Common myeloid progenitor, CD34-positive (primary cell): ENCODE measurements at regions not wholly inside any gene's neighbourhood (a gene's known extent, or its start where the extent isn't known, plus 50 kb on each side); places are given as distances from the start of the nearest gene placed in this dataset.

ENCODE experiments used
- CTCF ChIA-PET: fragments of 350-600 bp; sonication (Branson Sonifier 250); formaldehyde crosslinking; loops from one replicate; lab custom pipeline; 2021; ENCODE audit warnings: antibody characterized with exemption; lab: Charles Lee
- POLR2A ChIA-PET: fragments of 350-600 bp; sonication (Branson Sonifier 250); formaldehyde crosslinking; loops from one replicate; lab custom pipeline; 2021; ENCODE audit warnings: antibody characterized with exemption; lab: Charles Lee
- DNase-seq, 3 donors: peaks; one replicate each; pipeline versions ENCODE4 v3.0.0 to v3.0.0-alpha.2; 2013
- H3K27ac ChIP-seq, 2 experiments: 1 replicate in 1 of 2; 2 replicates in 1 of 2; pipeline ENCODE4 v1.7.0; 2013; ENCODE audit warnings: inconsistent platforms in 2 of 2, low read length in 2 of 2, mild to moderate bottlenecking in 2 of 2, low read depth in 1 of 2, moderate library complexity in 1 of 2; ENCODE audit not compliant: severe bottlenecking in 2 of 2, insufficient read depth in 1 of 2, poor library complexity in 1 of 2
- H3K27me3 ChIP-seq, 5 experiments: replicated peaks in 2 of 5; 1 replicate in 3 of 5; 2 replicates in 2 of 5; pipeline versions ENCODE4 v1.6.1 to v1.7.0; 2013; ENCODE audit warnings: low read length in 4 of 5, mild to moderate bottlenecking in 2 of 5, moderate library complexity in 2 of 5, inconsistent platforms in 1 of 5; ENCODE audit not compliant: insufficient read depth in 5 of 5, control insufficient read depth in 4 of 5
- H3K36me3 ChIP-seq, 4 experiments: 1 replicate in 2 of 4; 2 replicates in 2 of 4; pipeline versions ENCODE4 v1.6.1 to v1.7.0; 2013; ENCODE audit warnings: low read length in 3 of 4, control low read depth in 1 of 4, mild to moderate bottlenecking in 1 of 4; ENCODE audit not compliant: control insufficient read depth in 4 of 4, insufficient read depth in 4 of 4
- H3K4me1 ChIP-seq, 4 experiments: 1 replicate in 3 of 4; 2 replicates in 1 of 4; pipeline versions ENCODE4 v1.6.1 to v1.7.1; 2013; ENCODE audit warnings: low read length in 3 of 4, mild to moderate bottlenecking in 3 of 4, control low read depth in 1 of 4, inconsistent platforms in 1 of 4, moderate library complexity in 1 of 4; ENCODE audit not compliant: control insufficient read depth in 4 of 4, insufficient read depth in 4 of 4; ENCODE audit errors: control extremely low read depth in 1 of 4
- H3K4me3 ChIP-seq, 7 experiments: 1 replicate in 4 of 7; 2 replicates in 3 of 7; pipeline versions ENCODE4 v1.5.1 to v1.7.0; 2013; ENCODE audit warnings: mild to moderate bottlenecking in 7 of 7, low read length in 6 of 7, moderate library complexity in 6 of 7, inconsistent platforms in 2 of 7, low read depth in 2 of 7, control low read depth in 1 of 7; ENCODE audit not compliant: insufficient read depth in 4 of 7, control insufficient read depth in 1 of 7; ENCODE audit errors: extremely low read depth in 1 of 7
- H3K9me3 ChIP-seq, 5 experiments: 1 replicate in 4 of 5; 2 replicates in 1 of 5; pipeline versions ENCODE4 v1.6.1 to v1.7.1; 2013; ENCODE audit warnings: low read length in 4 of 5, mild to moderate bottlenecking in 2 of 5, inconsistent platforms in 1 of 5, low read depth in 1 of 5, moderate library complexity in 1 of 5; ENCODE audit not compliant: control insufficient read depth in 4 of 5, insufficient read depth in 2 of 5; ENCODE audit errors: control extremely low read depth in 1 of 5
- WGBS: methylation state at CpG from one replicate; pipeline ENCODE4 v1.1.5; 2013; ENCODE audit not compliant: insufficient coverage; 5-methylcytosine and 5-hydroxymethylcytosine counted together

- no CpG with 5 or more reads among the region's 1 CpG for WGBS
- no peak overlapping the region for H3K27ac ChIP-seq
- H3K4me3 ChIP-seq = no peak overlapping the region
- ChIA-PET CTCF (no interaction called here), POLR2A (no interaction called here)
- DNase-seq = no peak
- H3K36me3 ChIP-seq = no peaks in the 10 kb centered on the region
- no peaks in the 10 kb centered on the region for H3K9me3 ChIP-seq
- peaks cover 0 to 4% (median 0%) of the 10 kb centered on the region in 5 experiments for H3K27me3 ChIP-seq
- no peaks in the 10 kb centered on the region for H3K4me1 ChIP-seq
These were observed 251.3 kb downstream of the REEP3 start for GRCh38 chr10:63772491-63772890.

GRCh38 chr10:63773106-63773505, 251.9 kb downstream of the REEP3 start:
- Histone ChIP-seq H3K27ac (no peak overlapping the region), H3K9me3 (no peaks in the 10 kb centered on the region), H3K27me3 (peaks cover 0 to 4% (median 0%) of the 10 kb centered on the region in 5 experiments), H3K36me3 (no peaks in the 10 kb centered on the region), H3K4me1 (no peaks in the 10 kb centered on the region), H3K4me3 (no peak overlapping the region)
- no CpG with 5 or more reads among the region's 1 CpG for WGBS
- POLR2A ChIA-PET = no interaction called here
- CTCF ChIA-PET = no interaction called here
- no peak for DNase-seq

GRCh38 chr10:63773962-63774361, 252.8 kb downstream of the REEP3 start:
- H3K27me3 ChIP-seq = peaks cover 0 to 4% (median 0%) of the 10 kb centered on the region in 5 experiments
- no peak for DNase-seq
- H3K9me3 ChIP-seq = no peaks in the 10 kb centered on the region
- CTCF ChIA-PET = no interaction called here
- no peaks in the 10 kb centered on the region for H3K36me3 ChIP-seq
- 100% methylated on average over 1 of the region's 2 CpGs for WGBS
- no peak overlapping the region for H3K27ac ChIP-seq
- no peak overlapping the region for H3K4me3 ChIP-seq
- H3K4me1 ChIP-seq = no peaks in the 10 kb centered on the region
- POLR2A ChIA-PET = no interaction called here

GRCh38 chr10:63780101-63780500, 258.9 kb downstream of the REEP3 start:
- 96% methylated on average over 2 of the region's 3 CpGs for WGBS
- no peaks in the 10 kb centered on the region for H3K9me3 ChIP-seq
- ChIA-PET POLR2A (no interaction called here), CTCF (no interaction called here)
- H3K27me3 ChIP-seq = no peaks in the 10 kb centered on the region
- H3K4me3 ChIP-seq = no peak overlapping the region
- no peak overlapping the region for H3K27ac ChIP-seq
- no peaks in the 10 kb centered on the region for H3K4me1 ChIP-seq
- H3K36me3 ChIP-seq = no peaks in the 10 kb centered on the region
- no peak for DNase-seq

GRCh38 chr10:63781226-63781625, 260.0 kb downstream of the REEP3 start:
- no peak overlapping the region for H3K4me3 ChIP-seq
- no peak for DNase-seq
- H3K27me3 ChIP-seq = no peaks in the 10 kb centered on the region
- H3K27ac ChIP-seq = no peak overlapping the region
- ChIA-PET CTCF (no interaction called here), POLR2A (no interaction called here)
- no peaks in the 10 kb centered on the region for H3K4me1 ChIP-seq
- WGBS = 100% methylated on average over 1 of the region's 3 CpGs
- no peaks in the 10 kb centered on the region for H3K9me3 ChIP-seq
- H3K36me3 ChIP-seq = no peaks in the 10 kb centered on the region

GRCh38 chr10:63783882-63784281, 262.7 kb downstream of the REEP3 start:
- DNase-seq = no peak
- no peaks in the 10 kb centered on the region for H3K36me3 ChIP-seq
- no peaks in the 10 kb centered on the region for H3K27me3 ChIP-seq
- ChIA-PET POLR2A (no interaction called here), CTCF (interaction anchor here (0.7 kb wide), 1 partner anchor 16 kb away, joined by 3 read pairs; no protein-coding TSS in a partner anchor)
- no peak overlapping the region for H3K27ac ChIP-seq
- peaks cover 0 to 2% (median 0%) of the 10 kb centered on the region in 5 experiments for H3K9me3 ChIP-seq
- no peak overlapping the region for H3K4me3 ChIP-seq
- H3K4me1 ChIP-seq = no peaks in the 10 kb centered on the region
- WGBS = no CpG with 5 or more reads among the region's 1 CpG

- Histone ChIP-seq H3K4me3 (no peak overlapping the region), H3K27me3 (no peaks in the 10 kb centered on the region), H3K27ac (no peak overlapping the region), H3K9me3 (peaks cover 0 to 2% (median 1%) of the 10 kb centered on the region in 5 experiments), H3K36me3 (no peaks in the 10 kb centered on the region), H3K4me1 (no peaks in the 10 kb centered on the region)
- POLR2A ChIA-PET = no interaction called here
- 96% methylated on average over 3 of the region's 3 CpGs for WGBS
- CTCF ChIA-PET = no interaction called here
- no peak for DNase-seq
These were observed 267.1 kb downstream of the REEP3 start for GRCh38 chr10:63788152-63788821.
